Loucy (cell line): ENCODE measurements at regions not wholly inside any gene's neighbourhood (a gene's known extent, or its start where the extent isn't known, plus 50 kb on each side); places are given as distances from the start of the nearest gene placed in this dataset.

Experiments
- EZH2phosphoT487 ChIP-seq: fragments of 200-600 bp; IDR thresholded peaks from 2 replicates; pipeline ENCODE4 v1.6.1; 2018; ENCODE audit warnings: antibody characterized with exemption, mild to moderate bottlenecking, moderate library complexity, borderline replicate concordance
- TF ChIP-seq, protein P1 (sequence below): fragments of 200-600 bp; sonication (generic); conservative IDR thresholded peaks from 2 replicates; pipeline ENCODE4 v1.5.1; 2014; ENCODE audit warnings: mild to moderate bottlenecking, antibody characterized with exemption, low read length

DNA sequence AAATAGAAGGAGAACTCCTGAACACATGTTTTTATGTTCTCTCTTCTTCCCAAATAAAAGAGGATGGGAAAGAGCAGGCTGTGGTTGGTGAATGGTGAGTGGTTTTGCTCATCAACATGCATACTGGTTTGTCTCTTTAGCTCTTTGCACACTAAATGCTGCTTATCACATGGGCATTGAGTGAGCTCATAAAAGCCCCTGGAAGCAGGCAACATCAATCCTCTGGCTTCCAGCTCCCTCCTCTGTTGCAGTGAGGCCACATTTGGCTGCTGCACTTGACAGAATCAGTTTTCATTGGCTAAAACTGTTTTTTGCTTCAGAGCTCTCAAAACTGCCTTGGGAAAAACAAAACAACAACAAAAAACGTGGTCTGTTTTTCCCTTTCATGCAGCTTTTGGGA, 1308.2 kb upstream of the NRXN1 start:
- TF ChIP-seq, protein P1, sequence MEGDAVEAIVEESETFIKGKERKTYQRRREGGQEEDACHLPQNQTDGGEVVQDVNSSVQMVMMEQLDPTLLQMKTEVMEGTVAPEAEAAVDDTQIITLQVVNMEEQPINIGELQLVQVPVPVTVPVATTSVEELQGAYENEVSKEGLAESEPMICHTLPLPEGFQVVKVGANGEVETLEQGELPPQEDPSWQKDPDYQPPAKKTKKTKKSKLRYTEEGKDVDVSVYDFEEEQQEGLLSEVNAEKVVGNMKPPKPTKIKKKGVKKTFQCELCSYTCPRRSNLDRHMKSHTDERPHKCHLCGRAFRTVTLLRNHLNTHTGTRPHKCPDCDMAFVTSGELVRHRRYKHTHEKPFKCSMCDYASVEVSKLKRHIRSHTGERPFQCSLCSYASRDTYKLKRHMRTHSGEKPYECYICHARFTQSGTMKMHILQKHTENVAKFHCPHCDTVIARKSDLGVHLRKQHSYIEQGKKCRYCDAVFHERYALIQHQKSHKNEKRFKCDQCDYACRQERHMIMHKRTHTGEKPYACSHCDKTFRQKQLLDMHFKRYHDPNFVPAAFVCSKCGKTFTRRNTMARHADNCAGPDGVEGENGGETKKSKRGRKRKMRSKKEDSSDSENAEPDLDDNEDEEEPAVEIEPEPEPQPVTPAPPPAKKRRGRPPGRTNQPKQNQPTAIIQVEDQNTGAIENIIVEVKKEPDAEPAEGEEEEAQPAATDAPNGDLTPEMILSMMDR = no peak
- TF ChIP-seq EZH2phosphoT487 = no peak
